ENCODE measurements at regions not wholly inside any gene's neighbourhood (a gene's known extent, or its start where the extent isn't known, plus 50 kb on each side); places are given as distances from the start of the nearest gene placed in this dataset.
"Not testable (repeated sequence)": the region's sequence is repeated elsewhere in the genome, so short reads cannot be mapped to it uniquely, and the experiment has no call there.

- Mint-ChIP-seq H3K4me1 (ENCODE audit: low read depth) (no peaks in the 10 kb centered on the region), H3K9me3 (ENCODE audit: low read depth) (peaks cover 5% of the 10 kb centered on the region), H3K4me3 (ENCODE audit: unreplicated experiment) (no peak overlapping the region), H3K27me3 (ENCODE audit: low read depth) (peaks cover 6% of the 10 kb centered on the region), H3K36me3 (ENCODE audit: low read depth) (no peaks in the 10 kb centered on the region), H3K27ac (ENCODE audit: unreplicated experiment) (no peak overlapping the region)
- TF ChIP-seq CTCF (IDR thresholded peaks at IDR 0.05) = no peak
- DNase-seq (ENCODE audit: low spot score) = no peak
Measured at GRCh38 chr11:92098172-92098571, 126.4 kb upstream of the FAT3 start.

- Mint-ChIP-seq H3K4me1 (ENCODE audit: low read depth) (peaks cover 2% of the 10 kb centered on the region), H3K27ac (ENCODE audit: unreplicated experiment) (no peak overlapping the region), H3K27me3 (ENCODE audit: low read depth) (peaks cover 33% of the 10 kb centered on the region), H3K9me3 (ENCODE audit: low read depth) (peaks cover 5% of the 10 kb centered on the region), H3K4me3 (ENCODE audit: unreplicated experiment) (no peak overlapping the region), H3K36me3 (ENCODE audit: low read depth) (no peaks in the 10 kb centered on the region)
- no peak for DNase-seq (ENCODE audit: low spot score)
- no peak for TF ChIP-seq CTCF (IDR thresholded peaks at IDR 0.05)
Measured at GRCh38 chr11:92087725-92088537, 136.7 kb upstream of the FAT3 start.

DNA sequence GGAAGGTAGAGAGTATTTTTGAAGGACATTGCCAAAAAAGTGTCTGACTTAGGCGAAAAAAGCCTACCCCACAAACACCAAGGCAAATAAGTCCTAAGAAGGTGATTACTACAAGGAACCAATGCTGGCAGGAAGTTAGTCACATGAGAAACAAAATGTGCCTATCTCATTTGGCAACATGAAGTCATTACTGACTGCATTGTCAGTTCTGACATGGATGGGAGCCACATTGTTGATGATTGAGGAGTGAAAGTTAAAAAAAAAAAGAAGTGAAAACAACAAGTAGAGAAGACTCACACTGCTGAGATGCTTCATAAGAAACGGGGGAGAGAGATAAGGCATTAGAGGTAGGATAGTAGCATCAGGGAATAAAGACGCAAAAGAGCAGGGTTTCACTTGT, 141.5 kb upstream of the FAT3 start:
- no peak for TF ChIP-seq CTCF (IDR thresholded peaks at IDR 0.05)

GRCh38 chr11:92082652-92083051, 142.0 kb upstream of the FAT3 start:
- Mint-ChIP-seq H3K4me3 (ENCODE audit: unreplicated experiment) (no peak overlapping the region), H3K9me3 (ENCODE audit: low read depth) (peaks cover 9% of the 10 kb centered on the region), H3K4me1 (ENCODE audit: low read depth) (no peaks in the 10 kb centered on the region), H3K27ac (ENCODE audit: unreplicated experiment) (no peak overlapping the region), H3K36me3 (ENCODE audit: low read depth) (no peaks in the 10 kb centered on the region), H3K27me3 (ENCODE audit: low read depth) (peaks cover 22% of the 10 kb centered on the region)
- no peak for TF ChIP-seq CTCF (IDR thresholded peaks at IDR 0.05)
- no peak for DNase-seq (ENCODE audit: low spot score)

More for the DNA sequence above, 141.5 kb upstream of the FAT3 start:
- no peak for DNase-seq (ENCODE audit: low spot score)
- H3K9me3 Mint-ChIP-seq (ENCODE audit: low read depth) = peaks cover 9% of the 10 kb centered on the region
- H3K4me1 Mint-ChIP-seq (ENCODE audit: low read depth) = no peaks in the 10 kb centered on the region
- H3K27ac Mint-ChIP-seq (ENCODE audit: unreplicated experiment) = no peak overlapping the region
- no peaks in the 10 kb centered on the region for H3K36me3 Mint-ChIP-seq (ENCODE audit: low read depth)
- H3K4me3 Mint-ChIP-seq (ENCODE audit: unreplicated experiment) = no peak overlapping the region
- peaks cover 24% of the 10 kb centered on the region for H3K27me3 Mint-ChIP-seq (ENCODE audit: low read depth)

DNA sequence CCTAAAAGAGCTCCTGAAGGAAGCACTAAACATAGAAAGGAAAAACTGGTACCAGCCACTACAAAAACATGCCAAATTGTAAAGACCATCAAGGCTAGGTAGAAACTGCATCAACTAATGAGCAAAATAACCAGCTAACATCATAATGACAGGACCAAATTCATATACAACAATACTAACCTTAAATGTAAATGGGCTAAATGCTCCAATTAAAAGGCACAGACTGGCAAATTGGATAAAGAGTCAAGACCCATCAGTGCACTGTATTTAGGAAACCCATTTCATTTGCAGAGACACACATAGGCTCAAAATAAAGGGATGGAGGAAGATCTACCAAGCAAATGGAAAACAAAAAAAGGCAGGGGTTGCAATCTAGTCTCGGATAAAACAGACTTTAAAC, 150.1 kb upstream of the FAT3 start:
- not testable (repeated sequence) for H3K27me3 Mint-ChIP-seq (ENCODE audit: low read depth); H3K4me3 Mint-ChIP-seq (ENCODE audit: unreplicated experiment); DNase-seq (ENCODE audit: low spot score); H3K4me1 Mint-ChIP-seq (ENCODE audit: low read depth); H3K27ac Mint-ChIP-seq (ENCODE audit: unreplicated experiment)
- Mint-ChIP-seq H3K36me3 (ENCODE audit: low read depth) (peaks cover 12% of the 10 kb centered on the region), H3K9me3 (ENCODE audit: low read depth) (peaks cover 32% of the 10 kb centered on the region)

DNA sequence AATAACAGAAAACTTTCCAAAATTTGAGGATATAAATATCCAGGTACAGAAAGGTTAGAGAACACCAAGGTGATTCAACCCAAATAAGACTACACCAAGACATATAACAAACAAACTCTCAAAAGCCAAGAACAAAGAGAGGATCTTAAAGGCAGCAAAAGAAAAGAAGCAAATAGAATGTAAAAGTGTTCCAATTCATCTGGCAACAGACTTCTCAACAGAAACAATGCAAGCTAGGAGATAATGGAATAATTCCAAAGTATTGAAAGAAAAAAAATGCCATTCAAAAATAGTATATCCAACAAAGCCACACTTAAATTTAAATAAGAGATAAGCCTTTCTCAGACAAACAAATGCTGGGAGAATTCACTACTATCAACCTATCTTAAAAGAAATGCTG, 153.0 kb upstream of the FAT3 start:
- Mint-ChIP-seq H3K27me3 (ENCODE audit: low read depth) (peaks cover 16% of the 10 kb centered on the region), H3K4me3 (ENCODE audit: unreplicated experiment) (no peak overlapping the region), H3K36me3 (ENCODE audit: low read depth) (peaks cover 12% of the 10 kb centered on the region), H3K27ac (ENCODE audit: unreplicated experiment) (no peak overlapping the region), H3K9me3 (ENCODE audit: low read depth) (peaks cover 31% of the 10 kb centered on the region), H3K4me1 (ENCODE audit: low read depth) (no peaks in the 10 kb centered on the region)
- TF ChIP-seq CTCF (IDR thresholded peaks at IDR 0.05) = no peak
- DNase-seq (ENCODE audit: low spot score) = no peak

Measured in chondrocyte (in vitro differentiated cells).